ENCODE measurements at regions not wholly inside any gene's neighbourhood (a gene's known extent, or its start where the extent isn't known, plus 50 kb on each side); places are given as distances from the start of the nearest gene placed in this dataset.

DNA sequence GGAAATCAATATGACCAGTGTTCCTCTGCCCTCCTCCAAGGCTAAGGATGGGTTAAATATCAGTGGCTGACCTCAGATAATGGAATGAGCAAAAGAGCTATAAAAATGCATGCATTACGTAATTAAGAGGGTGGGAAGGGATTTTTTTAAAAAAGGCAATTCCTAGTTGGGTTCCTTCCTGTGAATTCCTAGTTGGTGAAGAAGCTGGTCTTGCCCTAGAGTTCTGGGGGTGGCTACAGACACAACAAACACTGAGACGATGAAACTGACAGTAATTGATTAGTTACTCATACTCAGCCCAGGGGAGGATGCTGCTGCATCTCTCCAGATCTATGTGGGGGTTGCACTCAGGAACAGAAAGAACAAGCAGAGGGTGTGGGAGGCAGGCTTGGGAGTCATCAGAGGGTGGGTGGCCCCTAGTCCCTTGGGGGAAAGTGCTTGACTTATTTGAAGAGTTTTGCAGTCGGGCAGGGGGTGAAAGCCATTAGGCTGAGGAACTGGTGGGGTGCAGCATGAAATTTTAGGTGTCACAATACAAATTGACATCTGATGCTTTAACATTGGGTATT lies 662.0 kb upstream of the FRG1 start:
- TF ChIP-seq, protein P1, sequence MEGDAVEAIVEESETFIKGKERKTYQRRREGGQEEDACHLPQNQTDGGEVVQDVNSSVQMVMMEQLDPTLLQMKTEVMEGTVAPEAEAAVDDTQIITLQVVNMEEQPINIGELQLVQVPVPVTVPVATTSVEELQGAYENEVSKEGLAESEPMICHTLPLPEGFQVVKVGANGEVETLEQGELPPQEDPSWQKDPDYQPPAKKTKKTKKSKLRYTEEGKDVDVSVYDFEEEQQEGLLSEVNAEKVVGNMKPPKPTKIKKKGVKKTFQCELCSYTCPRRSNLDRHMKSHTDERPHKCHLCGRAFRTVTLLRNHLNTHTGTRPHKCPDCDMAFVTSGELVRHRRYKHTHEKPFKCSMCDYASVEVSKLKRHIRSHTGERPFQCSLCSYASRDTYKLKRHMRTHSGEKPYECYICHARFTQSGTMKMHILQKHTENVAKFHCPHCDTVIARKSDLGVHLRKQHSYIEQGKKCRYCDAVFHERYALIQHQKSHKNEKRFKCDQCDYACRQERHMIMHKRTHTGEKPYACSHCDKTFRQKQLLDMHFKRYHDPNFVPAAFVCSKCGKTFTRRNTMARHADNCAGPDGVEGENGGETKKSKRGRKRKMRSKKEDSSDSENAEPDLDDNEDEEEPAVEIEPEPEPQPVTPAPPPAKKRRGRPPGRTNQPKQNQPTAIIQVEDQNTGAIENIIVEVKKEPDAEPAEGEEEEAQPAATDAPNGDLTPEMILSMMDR (tag by site-specific recombination; IDR thresholded peaks at IDR 0.05): no peak
- no peak for TF ChIP-seq SP3 (tag by site-specific recombination; IDR thresholded peaks at IDR 0.05)
- TF ChIP-seq, protein P2, sequence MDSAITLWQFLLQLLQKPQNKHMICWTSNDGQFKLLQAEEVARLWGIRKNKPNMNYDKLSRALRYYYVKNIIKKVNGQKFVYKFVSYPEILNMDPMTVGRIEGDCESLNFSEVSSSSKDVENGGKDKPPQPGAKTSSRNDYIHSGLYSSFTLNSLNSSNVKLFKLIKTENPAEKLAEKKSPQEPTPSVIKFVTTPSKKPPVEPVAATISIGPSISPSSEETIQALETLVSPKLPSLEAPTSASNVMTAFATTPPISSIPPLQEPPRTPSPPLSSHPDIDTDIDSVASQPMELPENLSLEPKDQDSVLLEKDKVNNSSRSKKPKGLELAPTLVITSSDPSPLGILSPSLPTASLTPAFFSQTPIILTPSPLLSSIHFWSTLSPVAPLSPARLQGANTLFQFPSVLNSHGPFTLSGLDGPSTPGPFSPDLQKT (IDR thresholded peaks at IDR 0.05; ENCODE audit: borderline replicate concordance, low read depth, low read length): no peak
- no peak for TF ChIP-seq ZNF292 (tag by site-specific recombination; IDR thresholded peaks at IDR 0.05; ENCODE audit: borderline replicate concordance, low read depth)
- TF ChIP-seq GLIS1 (tag by site-specific recombination; IDR thresholded peaks at IDR 0.05): no peak
- TF ChIP-seq, protein P3, sequence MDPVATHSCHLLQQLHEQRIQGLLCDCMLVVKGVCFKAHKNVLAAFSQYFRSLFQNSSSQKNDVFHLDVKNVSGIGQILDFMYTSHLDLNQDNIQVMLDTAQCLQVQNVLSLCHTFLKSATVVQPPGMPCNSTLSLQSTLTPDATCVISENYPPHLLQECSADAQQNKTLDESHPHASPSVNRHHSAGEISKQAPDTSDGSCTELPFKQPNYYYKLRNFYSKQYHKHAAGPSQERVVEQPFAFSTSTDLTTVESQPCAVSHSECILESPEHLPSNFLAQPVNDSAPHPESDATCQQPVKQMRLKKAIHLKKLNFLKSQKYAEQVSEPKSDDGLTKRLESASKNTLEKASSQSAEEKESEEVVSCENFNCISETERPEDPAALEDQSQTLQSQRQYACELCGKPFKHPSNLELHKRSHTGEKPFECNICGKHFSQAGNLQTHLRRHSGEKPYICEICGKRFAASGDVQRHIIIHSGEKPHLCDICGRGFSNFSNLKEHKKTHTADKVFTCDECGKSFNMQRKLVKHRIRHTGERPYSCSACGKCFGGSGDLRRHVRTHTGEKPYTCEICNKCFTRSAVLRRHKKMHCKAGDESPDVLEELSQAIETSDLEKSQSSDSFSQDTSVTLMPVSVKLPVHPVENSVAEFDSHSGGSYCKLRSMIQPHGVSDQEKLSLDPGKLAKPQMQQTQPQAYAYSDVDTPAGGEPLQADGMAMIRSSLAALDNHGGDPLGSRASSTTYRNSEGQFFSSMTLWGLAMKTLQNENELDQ (tag by site-specific recombination; IDR thresholded peaks at IDR 0.05; ENCODE audit: low read depth): no peak
- TF ChIP-seq, protein P4, sequence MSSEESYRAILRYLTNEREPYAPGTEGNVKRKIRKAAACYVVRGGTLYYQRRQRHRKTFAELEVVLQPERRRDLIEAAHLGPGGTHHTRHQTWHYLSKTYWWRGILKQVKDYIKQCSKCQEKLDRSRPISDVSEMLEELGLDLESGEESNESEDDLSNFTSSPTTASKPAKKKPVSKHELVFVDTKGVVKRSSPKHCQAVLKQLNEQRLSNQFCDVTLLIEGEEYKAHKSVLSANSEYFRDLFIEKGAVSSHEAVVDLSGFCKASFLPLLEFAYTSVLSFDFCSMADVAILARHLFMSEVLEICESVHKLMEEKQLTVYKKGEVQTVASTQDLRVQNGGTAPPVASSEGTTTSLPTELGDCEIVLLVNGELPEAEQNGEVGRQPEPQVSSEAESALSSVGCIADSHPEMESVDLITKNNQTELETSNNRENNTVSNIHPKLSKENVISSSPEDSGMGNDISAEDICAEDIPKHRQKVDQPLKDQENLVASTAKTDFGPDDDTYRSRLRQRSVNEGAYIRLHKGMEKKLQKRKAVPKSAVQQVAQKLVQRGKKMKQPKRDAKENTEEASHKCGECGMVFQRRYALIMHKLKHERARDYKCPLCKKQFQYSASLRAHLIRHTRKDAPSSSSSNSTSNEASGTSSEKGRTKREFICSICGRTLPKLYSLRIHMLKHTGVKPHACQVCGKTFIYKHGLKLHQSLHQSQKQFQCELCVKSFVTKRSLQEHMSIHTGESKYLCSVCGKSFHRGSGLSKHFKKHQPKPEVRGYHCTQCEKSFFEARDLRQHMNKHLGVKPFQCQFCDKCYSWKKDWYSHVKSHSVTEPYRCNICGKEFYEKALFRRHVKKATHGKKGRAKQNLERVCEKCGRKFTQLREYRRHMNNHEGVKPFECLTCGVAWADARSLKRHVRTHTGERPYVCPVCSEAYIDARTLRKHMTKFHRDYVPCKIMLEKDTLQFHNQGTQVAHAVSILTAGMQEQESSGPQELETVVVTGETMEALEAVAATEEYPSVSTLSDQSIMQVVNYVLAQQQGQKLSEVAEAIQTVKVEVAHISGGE (tag by site-specific recombination; conservative IDR thresholded peaks at IDR 0.05; ENCODE audit: low read depth): no peak
- TF ChIP-seq ZFP41 (tag by site-specific recombination; IDR thresholded peaks at IDR 0.05; ENCODE audit: borderline replicate concordance): no peak
- TF ChIP-seq, protein P5, sequence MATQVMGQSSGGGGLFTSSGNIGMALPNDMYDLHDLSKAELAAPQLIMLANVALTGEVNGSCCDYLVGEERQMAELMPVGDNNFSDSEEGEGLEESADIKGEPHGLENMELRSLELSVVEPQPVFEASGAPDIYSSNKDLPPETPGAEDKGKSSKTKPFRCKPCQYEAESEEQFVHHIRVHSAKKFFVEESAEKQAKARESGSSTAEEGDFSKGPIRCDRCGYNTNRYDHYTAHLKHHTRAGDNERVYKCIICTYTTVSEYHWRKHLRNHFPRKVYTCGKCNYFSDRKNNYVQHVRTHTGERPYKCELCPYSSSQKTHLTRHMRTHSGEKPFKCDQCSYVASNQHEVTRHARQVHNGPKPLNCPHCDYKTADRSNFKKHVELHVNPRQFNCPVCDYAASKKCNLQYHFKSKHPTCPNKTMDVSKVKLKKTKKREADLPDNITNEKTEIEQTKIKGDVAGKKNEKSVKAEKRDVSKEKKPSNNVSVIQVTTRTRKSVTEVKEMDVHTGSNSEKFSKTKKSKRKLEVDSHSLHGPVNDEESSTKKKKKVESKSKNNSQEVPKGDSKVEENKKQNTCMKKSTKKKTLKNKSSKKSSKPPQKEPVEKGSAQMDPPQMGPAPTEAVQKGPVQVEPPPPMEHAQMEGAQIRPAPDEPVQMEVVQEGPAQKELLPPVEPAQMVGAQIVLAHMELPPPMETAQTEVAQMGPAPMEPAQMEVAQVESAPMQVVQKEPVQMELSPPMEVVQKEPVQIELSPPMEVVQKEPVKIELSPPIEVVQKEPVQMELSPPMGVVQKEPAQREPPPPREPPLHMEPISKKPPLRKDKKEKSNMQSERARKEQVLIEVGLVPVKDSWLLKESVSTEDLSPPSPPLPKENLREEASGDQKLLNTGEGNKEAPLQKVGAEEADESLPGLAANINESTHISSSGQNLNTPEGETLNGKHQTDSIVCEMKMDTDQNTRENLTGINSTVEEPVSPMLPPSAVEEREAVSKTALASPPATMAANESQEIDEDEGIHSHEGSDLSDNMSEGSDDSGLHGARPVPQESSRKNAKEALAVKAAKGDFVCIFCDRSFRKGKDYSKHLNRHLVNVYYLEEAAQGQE (tag by site-specific recombination; IDR thresholded peaks at IDR 0.05): no peak
